CD4-positive, alpha-beta T cell treated with Interleukin-1 beta for 1 hour (primary cell): ENCODE measurements at regions not wholly inside any gene's neighbourhood (a gene's known extent, or its start where the extent isn't known, plus 50 kb on each side); places are given as distances from the start of the nearest gene placed in this dataset.

Experiments
- DNase-seq, 2 donors: peaks; one replicate each; pipeline ENCODE4 v3.0.0-alpha.2; 2020 to 2022

- no peak for DNase-seq
These were observed 686.9 kb upstream of the CITED2 start for GRCh38 chr6:140061110-140062042.

DNA sequence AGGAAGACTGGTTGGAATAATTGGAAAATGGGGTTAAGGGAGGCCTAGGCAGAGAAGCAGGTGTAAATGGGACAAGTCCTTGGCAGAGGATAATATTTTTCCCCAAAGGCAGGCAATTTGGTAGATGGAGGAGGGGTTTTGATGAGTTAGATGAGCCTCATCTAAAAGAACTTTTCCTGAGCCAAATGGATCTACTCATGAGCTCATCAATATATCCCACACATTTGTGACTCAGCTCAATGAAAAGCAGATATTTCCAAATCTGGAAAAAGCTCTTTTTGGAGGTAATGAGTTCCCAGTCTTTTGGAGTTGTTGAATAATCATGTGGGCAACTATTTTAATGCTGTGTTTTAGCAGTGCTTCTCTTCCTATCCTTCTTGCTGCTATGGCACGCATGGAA is 685.5 kb upstream of the CITED2 start:
- DNase-seq: no peak

- DNase-seq: no peak
These were observed 684.4 kb upstream of the CITED2 start for GRCh38 chr6:140058863-140059262.

DNA sequence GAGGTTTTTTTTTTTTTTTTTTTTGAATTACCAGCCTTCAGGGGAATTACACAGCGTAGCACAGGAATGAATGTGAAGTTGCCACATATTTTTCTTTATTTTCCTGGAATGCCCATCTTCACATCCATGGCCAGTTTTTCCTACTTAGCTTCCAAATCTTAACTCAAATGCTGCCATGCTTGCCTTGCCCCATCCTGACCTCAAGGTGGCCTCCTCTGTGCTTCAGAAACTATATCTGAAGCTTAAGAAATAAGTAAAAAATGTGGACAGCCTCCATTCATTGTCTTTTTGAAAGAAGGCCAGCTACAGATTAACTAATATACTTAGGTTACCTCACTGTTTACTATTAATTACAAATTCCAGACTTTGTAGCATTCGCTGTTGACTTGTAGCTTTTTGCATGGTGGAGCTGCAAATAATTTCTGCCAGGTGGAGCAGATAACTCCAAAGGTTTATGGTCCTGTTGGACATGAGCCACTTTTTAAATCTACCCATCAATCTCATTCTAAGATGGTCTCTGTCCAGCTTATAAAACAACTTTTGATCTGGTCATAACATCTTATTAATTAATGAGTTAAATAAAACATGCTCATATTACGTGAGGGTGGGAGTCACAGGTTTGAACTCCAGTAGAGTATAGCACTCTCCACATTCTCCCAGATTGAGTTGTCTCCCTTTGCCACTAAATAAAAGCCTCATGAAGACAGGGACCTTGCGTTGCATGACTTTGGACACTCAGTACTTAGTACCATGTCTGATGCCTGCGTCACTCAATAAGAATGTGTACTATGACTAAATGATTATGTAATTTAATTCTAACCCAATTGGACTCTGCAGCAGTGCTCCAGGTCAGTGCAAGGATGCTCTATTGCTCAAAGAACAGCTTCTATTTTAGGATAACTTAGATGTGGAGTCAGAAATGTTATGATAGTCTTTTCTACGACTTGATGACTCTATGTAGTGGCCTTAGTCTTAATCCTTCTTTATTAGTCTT is 678.6 kb upstream of the CITED2 start:
- DNase-seq: no peak

GRCh38 chr6:140051521-140052512 is 677.4 kb upstream of the CITED2 start:
- DNase-seq: no peak

DNA sequence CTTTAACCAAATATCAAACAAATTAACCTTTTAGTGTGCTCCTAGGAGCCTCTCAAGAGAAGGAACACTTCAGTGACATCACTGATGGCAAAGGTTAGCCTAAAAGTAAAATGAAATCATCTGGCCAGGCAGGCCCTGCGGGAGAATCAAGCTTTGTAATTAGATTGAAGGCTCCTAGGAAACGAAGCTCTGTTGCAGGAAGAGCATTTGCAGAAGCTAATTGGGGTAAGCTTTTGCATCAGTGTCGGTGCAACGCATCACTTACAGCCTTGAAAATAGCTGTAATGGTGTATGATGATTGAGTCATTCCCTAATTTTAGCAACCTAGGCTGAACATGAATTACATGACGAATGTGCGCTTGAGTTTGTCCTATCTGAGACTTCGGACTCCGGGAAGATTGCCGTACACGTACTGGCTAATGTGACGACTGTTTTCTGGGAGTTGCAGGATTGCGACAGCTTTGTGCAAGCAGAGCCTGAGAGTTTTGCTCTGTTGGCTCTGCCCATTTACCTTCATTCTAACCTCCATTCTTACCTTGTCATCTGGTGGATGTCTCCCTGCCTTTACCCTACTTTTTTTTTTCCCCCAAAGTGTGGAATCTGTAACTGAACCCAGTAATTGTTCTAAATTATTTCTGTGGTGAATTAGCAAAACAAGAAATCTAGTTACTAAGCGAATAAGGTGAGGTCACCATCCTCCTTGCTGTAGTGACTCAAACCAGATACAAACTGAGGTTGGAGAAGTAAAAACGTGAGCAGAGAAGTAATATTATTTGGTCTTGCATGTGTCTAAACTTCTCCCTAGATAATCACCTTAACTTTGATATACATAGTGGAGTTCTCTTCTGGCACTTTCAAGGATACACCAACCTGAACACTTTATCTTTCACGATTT is 675.9 kb upstream of the CITED2 start:
- no peak for DNase-seq

GRCh38 chr6:140049251-140049650 is 674.8 kb upstream of the CITED2 start:
- DNase-seq: no peak

GRCh38 chr6:140048202-140048790 is 673.8 kb upstream of the CITED2 start:
- no peak for DNase-seq

- DNase-seq: no peak
These were observed 672.9 kb upstream of the CITED2 start for GRCh38 chr6:140047321-140047720.

- DNase-seq: no peak
These were observed 671.7 kb upstream of the CITED2 start for GRCh38 chr6:140046016-140046632.

- no peak for DNase-seq
These were observed 670.7 kb upstream of the CITED2 start for GRCh38 chr6:140045116-140045515.

DNA sequence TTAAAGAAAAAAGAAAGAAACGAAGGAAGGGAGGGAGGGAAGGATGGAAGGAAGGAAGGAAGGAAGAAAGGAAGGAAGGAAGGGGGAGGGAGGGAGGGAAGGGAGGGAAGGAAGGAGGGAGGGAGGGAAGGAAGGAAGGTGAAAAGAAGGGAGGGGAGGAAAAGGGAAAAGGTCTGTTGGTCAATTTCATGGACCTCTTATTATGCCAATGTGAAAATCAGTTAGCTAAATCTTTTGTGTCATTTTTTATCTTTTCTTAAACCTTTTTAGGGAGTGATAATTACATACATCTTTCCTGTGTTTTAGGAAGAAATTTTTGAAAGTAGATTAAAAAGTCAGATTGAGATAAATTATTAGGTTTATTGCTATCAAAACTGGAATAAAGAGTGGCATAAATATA is 670.2 kb upstream of the CITED2 start:
- DNase-seq: no peak

DNA sequence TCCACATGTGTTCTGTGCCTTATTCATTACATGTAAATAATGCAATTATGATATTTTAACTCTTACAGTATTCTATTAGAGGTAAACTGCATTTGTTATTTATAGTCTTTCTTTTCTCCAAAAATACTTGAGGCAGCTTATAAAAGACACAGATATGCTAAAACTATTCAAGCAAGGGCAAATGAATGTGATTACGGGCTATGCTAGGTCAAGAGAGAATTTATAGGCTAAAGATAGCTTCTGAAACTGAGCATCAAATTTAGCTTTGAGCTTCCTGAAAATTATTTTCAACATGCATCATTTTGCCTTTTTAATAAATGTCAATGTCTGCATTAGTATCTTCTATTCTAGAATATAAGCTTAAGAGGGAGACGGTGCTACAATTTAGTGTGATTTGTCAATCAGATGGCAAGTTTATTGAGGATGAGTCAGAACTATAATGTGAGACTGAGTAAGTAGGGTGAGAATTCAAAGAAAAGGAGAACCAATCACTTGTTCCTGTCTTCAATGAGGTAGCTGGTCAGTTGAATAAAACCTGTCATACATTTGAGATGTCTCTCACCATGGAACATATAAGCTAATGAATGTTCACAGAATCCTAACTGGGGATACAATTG is 669.4 kb upstream of the CITED2 start:
- DNase-seq: no peak

- no peak for DNase-seq
These were observed 668.9 kb upstream of the CITED2 start for GRCh38 chr6:140043357-140043756.

GRCh38 chr6:140041571-140042332 is 667.3 kb upstream of the CITED2 start:
- DNase-seq: no peak

DNA sequence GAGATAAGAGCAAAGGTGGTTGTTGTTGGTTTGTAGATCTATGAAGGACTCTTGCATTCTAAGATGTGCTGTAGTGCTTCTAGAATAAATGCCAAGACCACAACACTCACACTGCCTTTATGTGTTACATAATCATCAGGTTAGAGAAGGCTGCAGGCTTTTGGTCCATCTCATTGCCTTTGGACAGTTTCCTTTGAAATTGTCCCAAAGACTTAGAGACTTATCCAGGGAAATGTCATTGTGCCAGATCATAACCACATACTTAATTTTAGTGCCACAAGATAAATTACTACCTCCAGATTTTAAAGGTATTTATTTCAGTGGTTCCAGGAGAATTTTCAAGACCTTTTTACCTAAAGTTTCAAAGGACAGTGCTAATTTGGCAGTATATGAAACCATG is 666.6 kb upstream of the CITED2 start:
- no peak for DNase-seq

GRCh38 chr6:140040396-140040795 is 665.9 kb upstream of the CITED2 start:
- no peak for DNase-seq

DNA sequence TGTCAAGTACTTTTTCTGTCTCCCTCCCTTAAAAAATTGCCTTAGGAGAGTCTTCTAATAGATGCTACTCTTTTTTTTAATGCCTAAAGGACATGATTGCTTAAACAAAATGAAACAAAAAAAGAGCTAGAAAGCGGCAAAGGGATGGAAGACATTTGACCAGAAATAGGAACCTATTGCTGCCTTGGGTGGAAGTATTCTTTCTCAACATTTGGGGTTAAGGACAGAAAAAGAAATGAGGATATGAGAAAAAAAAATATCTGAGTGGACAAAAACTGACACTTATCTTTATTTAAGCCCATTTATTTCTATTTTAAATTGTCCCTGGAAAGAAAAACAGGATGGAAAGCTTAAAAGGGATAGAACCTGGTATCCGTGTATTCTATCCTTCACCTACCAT is 664.9 kb upstream of the CITED2 start:
- DNase-seq: no peak

GRCh38 chr6:140036196-140036595 is 661.7 kb upstream of the CITED2 start:
- no peak for DNase-seq
